ENCODE measurements at regions not wholly inside any gene's neighbourhood (a gene's known extent, or its start where the extent isn't known, plus 50 kb on each side); places are given as distances from the start of the nearest gene placed in this dataset.

- DNase-seq (ENCODE audit: low read depth) = no peak
- TF ChIP-seq, protein P1, sequence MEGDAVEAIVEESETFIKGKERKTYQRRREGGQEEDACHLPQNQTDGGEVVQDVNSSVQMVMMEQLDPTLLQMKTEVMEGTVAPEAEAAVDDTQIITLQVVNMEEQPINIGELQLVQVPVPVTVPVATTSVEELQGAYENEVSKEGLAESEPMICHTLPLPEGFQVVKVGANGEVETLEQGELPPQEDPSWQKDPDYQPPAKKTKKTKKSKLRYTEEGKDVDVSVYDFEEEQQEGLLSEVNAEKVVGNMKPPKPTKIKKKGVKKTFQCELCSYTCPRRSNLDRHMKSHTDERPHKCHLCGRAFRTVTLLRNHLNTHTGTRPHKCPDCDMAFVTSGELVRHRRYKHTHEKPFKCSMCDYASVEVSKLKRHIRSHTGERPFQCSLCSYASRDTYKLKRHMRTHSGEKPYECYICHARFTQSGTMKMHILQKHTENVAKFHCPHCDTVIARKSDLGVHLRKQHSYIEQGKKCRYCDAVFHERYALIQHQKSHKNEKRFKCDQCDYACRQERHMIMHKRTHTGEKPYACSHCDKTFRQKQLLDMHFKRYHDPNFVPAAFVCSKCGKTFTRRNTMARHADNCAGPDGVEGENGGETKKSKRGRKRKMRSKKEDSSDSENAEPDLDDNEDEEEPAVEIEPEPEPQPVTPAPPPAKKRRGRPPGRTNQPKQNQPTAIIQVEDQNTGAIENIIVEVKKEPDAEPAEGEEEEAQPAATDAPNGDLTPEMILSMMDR (IDR thresholded peaks at IDR 0.05; ENCODE audit: insufficient read depth, low read depth, low read length) = no peak
- H3K4me3 ChIP-seq (ENCODE audit: low read depth, low read length) = no peak overlapping the region
Measured at GRCh38 chr7:116310141-116310540, 99.8 kb downstream of the TES start.

DNA sequence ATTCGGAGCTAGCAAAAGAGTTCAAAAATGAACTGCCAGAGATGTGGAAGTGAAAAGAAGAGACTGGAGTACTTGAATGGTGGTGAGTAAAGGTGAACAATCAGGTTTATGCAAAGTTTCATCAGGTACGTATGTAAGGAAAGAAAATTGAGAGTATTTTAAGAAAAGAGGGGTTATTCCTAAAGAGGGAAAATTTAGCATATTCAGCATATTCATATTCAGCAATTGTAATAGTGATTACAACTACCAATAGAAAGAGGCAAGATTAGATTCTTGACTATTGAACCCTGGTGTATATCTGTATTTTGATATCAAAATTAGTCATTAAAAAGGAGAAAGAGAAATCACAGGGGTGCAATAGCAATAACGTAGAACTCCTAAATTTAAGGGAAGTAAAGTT is 100.9 kb downstream of the TES start:
- no peak overlapping the region for H3K4me3 ChIP-seq (ENCODE audit: low read depth, low read length)
- DNase-seq (ENCODE audit: low read depth) = no peak
- TF ChIP-seq, protein P1 (IDR thresholded peaks at IDR 0.05; ENCODE audit: insufficient read depth, low read depth, low read length) = no peak

DNA sequence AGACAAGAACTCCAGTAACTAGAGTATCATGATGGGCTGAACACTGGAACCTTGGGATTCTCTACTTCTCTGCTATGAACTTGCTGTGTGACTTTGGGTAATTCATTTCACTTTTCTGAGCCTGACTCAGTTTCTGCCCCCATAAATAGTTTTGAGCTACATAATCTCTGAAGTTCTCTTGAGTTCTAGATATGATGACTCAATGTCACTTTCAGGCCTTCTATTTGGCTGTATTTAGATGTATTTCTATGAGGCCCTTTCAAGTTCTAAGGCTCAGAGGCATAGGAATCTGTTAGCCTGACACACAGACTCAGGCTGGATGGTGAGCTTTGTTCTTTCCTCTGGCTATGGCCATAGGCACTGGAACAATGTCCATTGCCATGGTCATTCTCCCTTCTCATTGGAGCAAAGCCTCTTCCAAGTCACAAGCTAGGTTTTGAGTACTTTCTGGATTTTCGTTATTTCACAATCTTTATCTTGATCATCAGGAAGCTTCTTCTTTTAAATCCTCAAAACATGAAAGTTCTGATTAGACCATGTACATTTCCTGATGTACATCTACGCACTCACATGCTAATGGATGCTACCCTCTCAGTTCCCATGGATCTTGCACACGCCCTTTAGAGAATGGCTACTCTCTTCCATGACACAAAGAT is 101.6 kb downstream of the TES start:
- TF ChIP-seq, protein P1 (IDR thresholded peaks at IDR 0.05; ENCODE audit: insufficient read depth, low read depth, low read length) = no peak
- DNase-seq (ENCODE audit: low read depth) = no peak
- no peak overlapping the region for H3K4me3 ChIP-seq (ENCODE audit: low read depth, low read length)

DNA sequence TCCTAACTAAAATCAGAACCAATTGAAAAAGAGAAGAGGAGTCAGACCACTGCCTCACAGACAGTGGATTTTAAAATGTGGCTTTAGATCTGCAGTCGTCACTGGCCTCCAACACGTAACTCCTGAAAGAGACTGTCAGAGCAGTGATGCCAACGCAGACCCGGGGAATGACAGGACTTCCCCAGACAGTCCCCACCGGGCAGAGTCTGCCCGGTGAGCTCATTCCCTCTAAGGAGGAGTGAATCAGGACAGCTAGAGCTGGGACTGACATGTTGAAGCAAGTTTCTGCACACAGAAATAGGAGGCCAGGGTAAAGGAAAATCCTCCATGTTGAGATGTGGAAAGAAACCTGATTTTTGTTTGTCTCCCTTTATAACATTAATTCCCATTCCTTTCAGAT is 105.0 kb downstream of the TES start:
- TF ChIP-seq, protein P1 (IDR thresholded peaks at IDR 0.05; ENCODE audit: insufficient read depth, low read depth, low read length) = no peak
- H3K4me3 ChIP-seq (ENCODE audit: low read depth, low read length) = no peak overlapping the region
- no peak for DNase-seq (ENCODE audit: low read depth)

DNA sequence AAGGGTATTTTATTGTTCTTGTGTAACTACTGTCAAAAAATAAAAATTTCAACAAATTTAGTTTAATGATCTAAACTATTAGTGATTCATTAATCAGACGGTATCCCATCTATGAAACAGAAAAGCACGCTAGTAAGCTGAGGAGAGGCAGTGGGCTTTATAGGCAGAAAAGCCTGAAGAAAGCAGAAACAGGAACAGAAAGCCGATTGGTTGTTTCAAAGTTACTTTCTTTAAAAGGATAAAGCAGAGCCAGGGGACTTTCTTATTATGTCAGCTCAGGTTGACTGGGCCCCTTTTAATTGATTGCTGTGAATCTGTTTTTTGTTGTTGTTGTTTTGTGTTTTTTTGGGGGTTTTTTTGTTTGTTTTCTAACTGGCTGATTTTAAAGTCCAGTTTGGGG is 105.5 kb downstream of the TES start:
- no peak overlapping the region for H3K4me3 ChIP-seq (ENCODE audit: low read depth, low read length)
- no peak for DNase-seq (ENCODE audit: low read depth)
- TF ChIP-seq, protein P1 (IDR thresholded peaks at IDR 0.05; ENCODE audit: insufficient read depth, low read depth, low read length) = no peak

DNA sequence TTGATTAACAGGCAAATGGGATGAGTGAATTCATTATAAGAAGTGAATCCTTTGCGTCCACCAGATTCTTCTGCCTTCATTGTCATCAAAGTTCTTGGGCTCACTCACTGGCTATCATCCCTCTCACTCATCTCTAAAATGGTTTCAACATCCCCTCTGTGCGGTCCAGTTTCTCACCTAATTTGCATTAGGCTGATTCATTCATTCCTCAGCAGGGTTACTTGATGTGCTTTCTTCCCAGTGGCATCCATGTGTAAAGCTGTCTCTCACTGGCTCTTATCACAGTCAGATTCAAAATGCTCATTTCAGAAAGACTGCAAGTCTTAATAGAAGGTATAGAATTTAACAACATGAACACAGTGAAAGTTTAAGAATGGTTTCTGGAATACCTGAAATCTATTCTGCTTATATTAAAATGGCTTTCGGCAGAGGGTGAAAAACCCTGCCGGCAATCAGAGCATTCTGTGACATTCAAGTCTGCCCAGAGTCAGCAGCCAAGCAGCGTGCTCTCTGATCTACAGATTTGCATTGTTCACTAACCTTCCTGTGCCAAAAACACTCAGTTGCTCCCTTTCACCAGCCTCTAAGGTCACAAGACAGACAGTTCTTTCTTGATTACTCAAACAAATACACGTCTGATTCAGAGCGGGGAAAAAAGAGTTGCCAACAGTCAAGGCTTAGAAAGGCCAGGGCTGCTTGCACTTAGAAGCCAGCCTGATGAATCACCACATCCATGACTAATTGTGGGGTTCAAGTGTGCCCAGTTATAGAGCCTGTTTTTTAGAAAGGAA is 106.7 kb downstream of the TES start:
- DNase-seq (ENCODE audit: low read depth) = peak; percentile 95
- H3K4me3 ChIP-seq (ENCODE audit: low read depth, low read length) = no peak overlapping the region
- TF ChIP-seq, protein P1 (IDR thresholded peaks at IDR 0.05; ENCODE audit: insufficient read depth, low read depth, low read length) = no peak

All from fibroblast of villous mesenchyme (primary cell).